Mucosa of rectum (tissue), 2 donors: ENCODE measurements at regions not wholly inside any gene's neighbourhood (a gene's known extent, or its start where the extent isn't known, plus 50 kb on each side); places are given as distances from the start of the nearest gene placed in this dataset.

Experiments
- H3K27ac ChIP-seq, 2 donors: one replicate each; pipeline ENCODE4 v1.7.0; 2013; ENCODE audit warnings: inconsistent platforms in 2 of 2, low read depth in 2 of 2, low read length in 2 of 2
- H3K27me3 ChIP-seq, 2 donors: one replicate each; pipeline ENCODE4 v1.7.0; 2013; ENCODE audit warnings: low read length in 2 of 2; ENCODE audit not compliant: control insufficient read depth in 2 of 2, insufficient read depth in 2 of 2
- H3K36me3 ChIP-seq, 2 donors: one replicate each; pipeline ENCODE4 v1.7.0; 2013; ENCODE audit warnings: low read length in 2 of 2; ENCODE audit not compliant: control insufficient read depth in 2 of 2, insufficient read depth in 2 of 2
- H3K4me1 ChIP-seq, 2 donors: one replicate each; pipeline ENCODE4 v1.7.0; 2013; ENCODE audit warnings: low read length in 2 of 2, mild to moderate bottlenecking in 1 of 2; ENCODE audit not compliant: control insufficient read depth in 2 of 2, insufficient read depth in 2 of 2
- H3K4me3 ChIP-seq, 2 donors: one replicate each; pipeline ENCODE4 v1.7.0; 2013; ENCODE audit warnings: low read length in 2 of 2
- H3K9ac ChIP-seq, 2 donors: one replicate each; pipeline ENCODE4 v1.7.0; 2013; ENCODE audit warnings: low read length in 2 of 2, low read depth in 1 of 2, mild to moderate bottlenecking in 1 of 2
- H3K9me3 ChIP-seq, 2 donors: one replicate each; pipeline ENCODE4 v1.7.0; 2013; ENCODE audit warnings: low read length in 2 of 2; ENCODE audit not compliant: control insufficient read depth in 2 of 2
- donor health status: healthy.
- donor health status: Normal muscosa, but diverticular disease.

DNA sequence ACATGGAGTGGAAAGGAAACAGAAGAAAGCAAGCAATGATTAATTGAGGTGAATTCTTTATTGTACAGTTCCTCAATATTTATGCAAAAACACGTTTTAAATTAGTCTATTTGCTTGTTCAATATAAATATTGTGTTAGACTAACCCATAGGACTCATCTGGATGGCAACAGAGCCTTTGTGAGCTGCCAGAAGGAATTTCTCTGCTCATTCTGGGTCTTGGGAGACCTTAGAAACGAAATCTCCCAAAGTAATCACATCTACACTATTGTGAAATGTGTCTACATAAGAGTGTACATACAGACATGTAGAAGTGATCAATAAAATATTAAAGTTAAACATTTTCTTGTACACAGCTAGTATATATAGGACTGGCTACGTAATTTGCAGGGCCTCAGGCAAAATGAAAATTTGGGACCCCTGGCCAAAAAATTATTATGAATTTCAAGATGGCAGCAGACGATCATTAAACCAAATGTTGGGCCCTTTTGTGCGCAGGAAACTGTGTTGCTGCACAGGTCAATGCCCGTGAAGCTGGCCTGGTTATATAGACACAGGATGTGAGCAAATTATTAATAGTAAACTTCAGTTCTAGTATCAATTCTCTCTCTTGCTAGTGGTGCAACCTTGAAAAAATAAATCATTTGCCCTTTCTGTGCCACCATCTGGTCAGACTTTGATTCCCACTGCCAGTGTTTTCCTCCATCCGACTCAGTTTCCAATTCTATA is 83.3 kb downstream of the MINAR1 start:
- no peaks in the 10 kb centered on the region for H3K36me3 ChIP-seq
- H3K27me3 ChIP-seq = no peaks in the 10 kb centered on the region
- no peak overlapping the region for H3K27ac ChIP-seq
- H3K9ac ChIP-seq = no peak overlapping the region
- H3K4me1 ChIP-seq = no peaks in the 10 kb centered on the region
- no peak overlapping the region for H3K4me3 ChIP-seq
- H3K9me3 ChIP-seq = no peaks in the 10 kb centered on the region

DNA sequence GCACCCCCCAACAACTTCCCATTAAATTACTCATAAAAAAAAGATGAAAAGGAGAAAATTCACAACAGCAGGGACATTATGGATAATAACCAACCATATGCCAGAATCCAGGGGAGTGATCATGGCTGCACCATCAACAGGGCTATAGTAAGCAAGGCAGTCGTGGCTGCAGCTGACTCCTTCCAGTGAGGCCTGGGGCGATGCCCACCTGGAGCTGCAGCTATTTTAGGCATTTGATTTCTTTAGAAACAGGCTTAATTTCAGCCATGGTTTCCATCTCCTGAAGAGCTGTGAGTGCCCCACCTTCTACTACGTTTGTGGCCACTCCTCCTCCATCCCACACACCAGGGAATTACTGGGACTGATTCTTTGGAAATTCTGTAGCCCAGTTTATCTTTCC is 84.0 kb downstream of the MINAR1 start:
- H3K4me3 ChIP-seq = no peak overlapping the region
- H3K36me3 ChIP-seq = no peaks in the 10 kb centered on the region
- H3K27me3 ChIP-seq = no peaks in the 10 kb centered on the region
- H3K4me1 ChIP-seq = no peaks in the 10 kb centered on the region
- H3K27ac ChIP-seq = no peak overlapping the region
- no peaks in the 10 kb centered on the region for H3K9me3 ChIP-seq
- no peak overlapping the region for H3K9ac ChIP-seq

DNA sequence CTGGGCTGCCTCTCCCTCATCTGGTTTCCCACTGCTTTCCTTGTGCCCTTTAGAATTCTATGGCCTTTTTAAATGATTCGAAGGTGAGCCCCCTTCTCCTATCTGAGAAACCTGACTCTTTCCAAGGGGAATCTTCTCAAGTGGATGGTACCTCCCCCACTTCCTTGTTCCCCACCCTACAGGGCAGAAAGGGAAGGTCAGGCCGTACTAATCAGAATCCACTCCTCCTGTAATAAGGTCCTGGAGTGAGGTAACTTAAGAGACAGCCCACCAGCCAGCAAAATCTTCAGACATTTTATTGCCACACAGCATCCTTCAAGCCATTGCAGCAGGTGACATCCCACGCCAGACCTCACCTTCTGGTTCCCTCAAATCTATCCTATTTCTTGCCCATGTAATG is 84.5 kb downstream of the MINAR1 start:
- no peak overlapping the region for H3K9ac ChIP-seq
- H3K27me3 ChIP-seq = no peaks in the 10 kb centered on the region
- H3K9me3 ChIP-seq = no peaks in the 10 kb centered on the region
- no peak overlapping the region for H3K4me3 ChIP-seq
- no peaks in the 10 kb centered on the region for H3K36me3 ChIP-seq
- no peak overlapping the region for H3K27ac ChIP-seq
- no peaks in the 10 kb centered on the region for H3K4me1 ChIP-seq

- Histone ChIP-seq H3K27ac (no peak overlapping the region), H3K4me1 (no peaks in the 10 kb centered on the region), H3K9ac (no peak overlapping the region), H3K4me3 (no peak overlapping the region), H3K36me3 (no peaks in the 10 kb centered on the region), H3K9me3 (no peaks in the 10 kb centered on the region), H3K27me3 (no peaks in the 10 kb centered on the region)
Observed at GRCh38 chr15:79519628-79520027, 87.5 kb downstream of the MINAR1 start.

DNA sequence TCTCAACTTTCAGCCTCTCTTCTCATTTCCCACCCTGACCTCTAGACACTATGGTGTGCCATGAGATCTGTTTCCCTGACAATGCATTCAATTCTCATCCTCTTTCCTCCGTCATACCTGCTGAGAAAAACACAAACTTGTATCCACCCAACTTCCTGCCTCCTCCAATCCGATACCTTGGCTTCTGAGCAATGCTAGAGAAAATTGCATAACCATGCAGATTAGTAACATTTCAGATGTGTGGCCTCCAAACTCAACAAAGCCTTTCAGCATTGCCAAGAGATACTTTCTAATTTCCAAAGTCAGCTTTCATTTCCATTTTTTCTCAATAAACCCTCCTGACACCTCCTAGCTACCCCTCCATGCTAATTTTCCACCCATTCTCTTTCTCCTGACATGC is 88.5 kb downstream of the MINAR1 start:
- no peak overlapping the region for H3K4me3 ChIP-seq
- H3K4me1 ChIP-seq = no peaks in the 10 kb centered on the region
- no peaks in the 10 kb centered on the region for H3K36me3 ChIP-seq
- no peaks in the 10 kb centered on the region for H3K27me3 ChIP-seq
- H3K27ac ChIP-seq = no peak overlapping the region
- no peak overlapping the region for H3K9ac ChIP-seq
- H3K9me3 ChIP-seq = no peaks in the 10 kb centered on the region

- Histone ChIP-seq H3K36me3 (no peaks in the 10 kb centered on the region), H3K4me1 (no peaks in the 10 kb centered on the region), H3K4me3 (no peak overlapping the region), H3K27ac (no peak overlapping the region), H3K27me3 (no peaks in the 10 kb centered on the region), H3K9ac (no peak overlapping the region), H3K9me3 (no peaks in the 10 kb centered on the region)
Observed at GRCh38 chr15:79522656-79523055, 90.5 kb downstream of the MINAR1 start.

DNA sequence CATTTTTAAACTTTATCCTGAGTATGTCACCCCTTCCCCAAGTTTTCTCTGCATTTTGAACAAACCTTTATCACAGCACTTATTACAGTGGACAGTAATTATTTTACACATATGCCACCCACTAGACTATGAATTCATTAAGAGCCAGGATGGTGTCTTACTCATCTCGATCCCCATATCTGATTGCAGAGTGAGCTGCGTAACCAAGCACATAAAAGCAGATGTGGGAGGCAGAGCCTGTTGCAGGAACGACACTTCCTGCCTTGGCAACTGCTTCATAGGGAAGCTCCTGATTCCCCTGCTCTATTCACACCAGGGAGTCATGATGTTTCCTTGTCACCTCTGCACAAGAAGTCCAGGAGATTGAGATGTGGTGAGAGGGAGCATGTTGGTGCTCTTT is 91.1 kb downstream of the MINAR1 start:
- Histone ChIP-seq H3K4me1 (no peaks in the 10 kb centered on the region), H3K36me3 (no peaks in the 10 kb centered on the region), H3K9ac (no peak overlapping the region), H3K27me3 (no peaks in the 10 kb centered on the region), H3K4me3 (no peak overlapping the region), H3K27ac (no peak overlapping the region), H3K9me3 (no peaks in the 10 kb centered on the region)

DNA sequence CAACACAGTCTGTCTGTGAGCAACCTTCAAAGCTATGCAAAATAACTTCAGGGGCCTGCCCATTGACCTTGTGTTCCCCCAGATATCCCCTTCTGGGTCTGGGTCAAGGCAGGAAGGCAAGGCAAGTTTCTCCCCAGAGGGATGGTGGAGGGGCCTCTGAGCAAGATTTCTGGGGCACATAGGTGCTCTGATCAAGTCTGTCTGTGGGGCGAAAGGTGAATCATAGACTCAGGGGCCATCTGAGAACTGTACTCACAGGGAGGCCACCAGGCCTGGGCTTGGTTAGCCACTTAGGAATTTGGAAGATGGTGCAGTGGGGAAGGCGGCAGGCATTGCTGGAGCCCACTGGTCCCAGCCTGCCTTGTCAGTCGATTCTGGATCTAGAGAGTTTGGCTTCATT is 92.4 kb downstream of the MINAR1 start:
- H3K27me3 ChIP-seq = no peaks in the 10 kb centered on the region
- no peaks in the 10 kb centered on the region for H3K9me3 ChIP-seq
- H3K27ac ChIP-seq = no peak overlapping the region
- H3K9ac ChIP-seq = no peak overlapping the region
- H3K4me1 ChIP-seq = no peaks in the 10 kb centered on the region
- H3K36me3 ChIP-seq = no peaks in the 10 kb centered on the region
- H3K4me3 ChIP-seq = no peak overlapping the region

GRCh38 chr15:79526376-79526775 is 94.2 kb downstream of the MINAR1 start:
- Histone ChIP-seq H3K4me1 (no peaks in the 10 kb centered on the region), H3K36me3 (no peaks in the 10 kb centered on the region), H3K4me3 (no peak overlapping the region), H3K27me3 (no peaks in the 10 kb centered on the region), H3K9ac (no peak overlapping the region), H3K27ac (no peak overlapping the region), H3K9me3 (no peaks in the 10 kb centered on the region)

- Histone ChIP-seq H3K4me3 (no peak overlapping the region), H3K27ac (no peak overlapping the region), H3K36me3 (no peaks in the 10 kb centered on the region), H3K9me3 (no peaks in the 10 kb centered on the region), H3K9ac (no peak overlapping the region), H3K27me3 (no peaks in the 10 kb centered on the region), H3K4me1 (no peaks in the 10 kb centered on the region)
Observed at GRCh38 chr15:79527821-79528220, 95.7 kb downstream of the MINAR1 start.
